HG03045 (cell line): ENCODE measurements at regions not wholly inside any gene's neighbourhood (a gene's known extent, or its start where the extent isn't known, plus 50 kb on each side); places are given as distances from the start of the nearest gene placed in this dataset.

Experiments
- ATAC-seq: cut with Tn5 transposase; IDR thresholded peaks from one replicate; pipeline ENCODE4 v1.9.1; 2021; ENCODE audit warnings: mild to moderate bottlenecking, moderate library complexity; ENCODE audit not compliant: unreplicated experiment

DNA sequence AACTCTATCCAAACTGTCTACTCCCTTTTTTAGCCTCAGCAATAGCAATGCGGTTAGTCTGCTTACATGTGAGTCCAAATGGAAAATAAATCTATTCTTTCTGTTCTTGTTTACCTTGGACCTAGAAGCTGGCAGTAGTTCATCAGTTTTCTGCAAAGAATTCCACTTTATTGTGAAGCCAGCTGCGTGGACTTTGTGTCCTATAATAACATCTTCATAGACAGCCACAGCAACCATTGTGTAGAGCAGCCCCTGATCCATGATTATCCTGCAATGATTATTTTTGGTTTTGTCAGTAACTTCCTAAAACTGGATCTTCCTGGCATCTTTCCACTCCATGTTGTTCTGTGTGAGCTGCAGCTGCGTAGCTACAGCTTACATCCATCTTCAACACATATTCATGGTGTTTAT is 408.7 kb downstream of the NUF2 start:
- no peak for ATAC-seq

DNA sequence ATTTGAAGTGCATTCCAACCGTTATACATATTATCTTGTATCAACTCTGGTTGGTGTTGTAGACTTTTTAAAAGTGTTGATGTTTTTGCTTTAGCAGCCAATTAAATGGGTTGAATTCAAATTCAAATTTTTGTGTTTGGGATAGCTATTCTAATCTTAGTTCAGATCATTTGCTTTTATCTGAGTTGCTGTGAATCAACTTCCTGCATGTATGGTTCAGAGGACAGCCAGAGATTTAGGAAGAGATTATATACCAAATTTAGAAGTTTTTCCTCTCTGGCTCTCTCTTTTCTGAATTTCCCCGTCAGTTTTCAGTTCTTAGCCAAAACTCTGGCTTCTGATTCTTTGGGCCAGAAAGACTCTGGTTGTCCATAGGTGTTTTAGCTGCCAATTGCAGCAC is 415.5 kb downstream of the NUF2 start:
- ATAC-seq = no peak

DNA sequence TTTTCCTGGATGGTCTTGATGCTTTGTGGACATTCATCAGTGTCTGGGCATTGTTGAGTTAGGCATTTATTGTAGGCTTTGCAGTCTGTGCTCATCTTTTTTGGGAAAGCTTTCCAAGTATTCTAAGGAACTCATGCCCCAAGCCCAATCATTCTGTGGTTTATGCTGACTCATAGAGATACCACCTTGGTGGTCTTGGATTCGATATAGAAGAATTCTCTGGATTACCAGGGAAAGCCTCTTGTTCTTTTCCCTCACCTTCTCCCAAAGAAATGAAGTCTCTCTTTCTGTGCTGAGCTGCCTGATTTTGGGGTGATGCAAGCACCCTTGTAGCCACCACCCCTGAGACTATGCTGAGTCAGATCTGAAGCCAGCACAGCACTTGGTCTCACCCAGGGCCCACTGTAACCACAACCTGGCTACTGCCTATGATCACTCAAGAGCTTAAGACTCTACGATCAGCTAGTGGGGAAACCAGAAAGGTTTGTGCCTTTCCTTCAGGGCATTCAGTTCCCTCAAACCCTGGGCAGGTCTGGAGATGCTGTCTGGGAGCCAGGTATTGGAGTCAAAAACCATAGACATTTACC is 422.6 kb downstream of the NUF2 start:
- ATAC-seq = no peak

- no peak for ATAC-seq
Measured at GRCh38 chr1:163745204-163745603, 423.4 kb downstream of the NUF2 start.

DNA sequence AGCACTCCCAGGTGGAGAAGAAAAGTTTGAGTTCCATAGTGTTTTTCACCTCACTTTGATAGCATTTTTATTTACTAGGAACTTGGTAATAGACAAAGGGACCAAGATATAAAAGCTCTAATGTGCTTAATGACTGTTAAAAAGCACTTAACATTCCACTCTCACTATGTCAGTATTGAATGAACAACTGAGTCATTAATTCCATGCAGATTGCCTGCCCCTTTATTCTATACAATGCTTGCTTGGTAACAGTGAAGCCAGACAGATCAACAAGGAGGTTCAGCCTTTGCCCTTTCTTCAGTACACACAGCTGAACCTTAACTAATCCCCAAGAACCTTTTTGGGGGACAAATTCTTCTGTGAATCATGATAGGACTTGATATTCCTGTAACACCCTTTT is 425.5 kb downstream of the NUF2 start:
- no peak for ATAC-seq

DNA sequence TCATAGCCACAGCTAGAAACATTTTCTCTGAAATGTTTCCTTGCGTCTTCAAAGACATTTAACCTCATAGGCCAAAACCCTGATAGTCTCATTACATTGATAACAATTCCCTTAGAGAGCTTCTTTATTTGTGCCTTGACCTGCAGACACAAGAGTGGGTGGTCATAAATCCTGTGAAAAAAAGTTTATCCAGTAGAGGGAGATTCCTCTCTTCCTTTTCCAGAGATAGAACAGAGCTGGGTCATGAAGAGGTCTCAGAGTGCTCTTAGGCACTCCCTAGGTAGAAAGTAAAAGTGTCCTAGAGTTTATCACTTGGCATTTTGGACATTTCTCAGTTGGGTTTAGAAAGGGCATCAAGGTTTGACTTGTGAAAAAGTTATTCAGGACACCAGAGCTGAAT is 426.1 kb downstream of the NUF2 start:
- ATAC-seq = no peak

DNA sequence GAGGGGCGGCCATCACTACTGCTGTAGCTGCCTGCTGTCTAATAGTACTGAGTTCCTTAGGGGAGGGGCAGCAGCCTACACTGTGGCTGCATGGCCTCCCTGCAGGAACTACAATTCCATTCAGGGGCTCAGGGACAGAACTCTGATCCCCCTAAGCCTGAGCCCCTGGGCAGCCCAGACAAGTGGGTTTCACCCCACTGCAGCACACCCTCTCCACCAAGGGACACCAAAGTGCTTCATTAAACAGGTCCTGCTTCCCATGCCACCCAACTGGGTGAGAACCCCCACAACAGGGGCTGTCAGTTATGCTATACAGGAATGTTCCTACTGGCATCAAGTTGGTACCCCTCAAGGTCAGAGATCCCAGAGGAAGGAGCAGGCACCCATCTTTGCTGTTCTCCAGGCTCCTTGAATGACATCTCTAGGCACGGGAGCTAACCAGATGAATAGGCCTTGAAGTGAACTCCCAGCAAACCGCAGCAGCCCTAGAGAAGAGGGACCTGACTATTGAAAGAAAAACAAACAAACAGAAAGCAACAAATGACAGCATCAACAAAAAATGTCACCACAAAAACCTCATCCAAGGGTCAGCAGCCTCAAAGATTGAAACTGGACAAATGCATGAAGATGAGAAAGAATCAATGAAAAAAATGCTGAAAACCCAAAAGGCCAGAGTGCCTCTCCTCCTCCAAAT is 437.4 kb downstream of the NUF2 start:
- ATAC-seq = no peak

- ATAC-seq = no peak
Measured at GRCh38 chr1:163761898-163762297, 440.1 kb downstream of the NUF2 start.

- no peak for ATAC-seq
Measured at GRCh38 chr1:163766257-163766918, 444.6 kb downstream of the NUF2 start.

DNA sequence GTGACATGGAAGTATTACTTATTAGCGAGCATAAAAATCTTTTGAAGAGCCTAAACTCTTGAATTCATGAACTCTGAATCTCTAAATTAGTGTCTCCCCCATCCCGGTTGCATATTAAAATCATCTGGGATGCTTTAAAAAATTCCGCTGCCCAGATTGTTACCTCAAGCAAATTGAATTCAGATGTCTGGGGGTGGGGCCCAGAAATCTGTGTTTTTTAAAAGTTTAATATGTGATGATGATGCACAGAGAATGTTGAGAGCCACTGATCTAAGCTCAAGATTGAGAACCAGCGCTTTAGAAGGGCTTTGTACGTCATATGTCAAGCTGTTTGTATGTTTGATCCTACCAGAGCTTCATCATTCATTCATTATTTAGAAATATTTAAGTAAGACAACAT is 446.8 kb downstream of the NUF2 start:
- ATAC-seq = no peak

DNA sequence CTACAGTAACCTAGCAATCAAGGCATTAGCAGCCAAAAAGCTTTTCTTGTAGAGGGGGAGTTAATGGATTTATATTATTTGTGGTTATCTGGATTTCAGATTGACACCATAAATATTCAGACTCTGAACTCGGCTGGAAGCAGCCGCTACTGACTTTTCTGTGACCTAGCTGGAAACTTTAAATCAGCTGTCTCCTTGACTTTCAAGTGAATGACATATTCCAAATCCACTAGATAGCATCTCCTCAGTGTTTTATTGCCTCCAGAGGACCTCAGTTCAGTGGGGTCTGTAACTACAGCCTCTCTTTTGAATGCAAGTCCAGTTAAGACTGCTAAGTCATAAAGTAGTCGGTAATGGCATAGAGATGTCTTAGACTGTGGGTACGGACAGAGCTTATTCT is 448.5 kb downstream of the NUF2 start:
- ATAC-seq = no peak

GRCh38 chr1:163771637-163772036 is 449.9 kb downstream of the NUF2 start:
- no peak for ATAC-seq

GRCh38 chr1:163772246-163772645 is 450.5 kb downstream of the NUF2 start:
- ATAC-seq = no peak

- no peak for ATAC-seq
Measured at GRCh38 chr1:163773396-163773795, 451.6 kb downstream of the NUF2 start.

- ATAC-seq = no peak
Measured at GRCh38 chr1:163774401-163774945, 452.7 kb downstream of the NUF2 start.

GRCh38 chr1:163774978-163775620 is 453.3 kb downstream of the NUF2 start:
- ATAC-seq = no peak

- no peak for ATAC-seq
Measured at GRCh38 chr1:163777205-163777604, 455.5 kb downstream of the NUF2 start.

- ATAC-seq = no peak
Measured at GRCh38 chr1:163781146-163781545, 459.4 kb downstream of the NUF2 start.

GRCh38 chr1:163785868-163786405 is 464.2 kb downstream of the NUF2 start:
- no peak for ATAC-seq

- ATAC-seq = no peak
Measured at GRCh38 chr1:163789911-163790310, 468.2 kb downstream of the NUF2 start.

- no peak for ATAC-seq
Measured at GRCh38 chr1:163794551-163794950, 472.8 kb downstream of the NUF2 start.
